ENCODE measurements at regions not wholly inside any gene's neighbourhood (a gene's known extent, or its start where the extent isn't known, plus 50 kb on each side); places are given as distances from the start of the nearest gene placed in this dataset.

- no peak for DNase-seq (ENCODE audit: low spot score)
- no TSS peak for BruUV-seq (replicated peaks)
- POLR2A ChIA-PET (ENCODE audit: low non-redundant PET) = no interaction called here
Measured at GRCh38 chr2:138252587-138252986, 249.0 kb upstream of the SPOPL start.

GRCh38 chr2:138255670-138256069, 245.9 kb upstream of the SPOPL start:
- DNase-seq (ENCODE audit: low spot score) = no peak
- CTCF ChIA-PET = no interaction called here
- no peaks in the 10 kb centered on the region for H3K9me3 ChIP-seq (ENCODE audit: low read depth, low read length, poor library complexity, severe bottlenecking)
- intact Hi-C loops (cut with micrococcal nuclease; ENCODE audit: unreplicated experiment) = no loop called here
- no TSS peak for BruUV-seq (replicated peaks)
- no peaks in the 10 kb centered on the region for H3K4me1 ChIP-seq (ENCODE audit: insufficient read depth, low read length, poor library complexity, severe bottlenecking)
- POLR2A ChIA-PET (ENCODE audit: low non-redundant PET) = no interaction called here
- H3K27me3 ChIP-seq (replicated peaks; ENCODE audit: insufficient read depth, low read depth, low read length, poor library complexity) = no peaks in the 10 kb centered on the region
- no peak overlapping the region for H3K4me3 ChIP-seq (ENCODE audit: low read depth, low read length, poor library complexity, severe bottlenecking)
- TF ChIP-seq CTCF (conservative IDR thresholded peaks at IDR 0.05; ENCODE audit: low read depth, low read length) (no peak), EZH2 (IDR thresholded peaks at IDR 0.05; ENCODE audit: borderline replicate concordance, low read depth, low read length, poor library complexity, severe bottlenecking) (no peak)
- H3K27ac ChIP-seq (ENCODE audit: low read depth, low read length, poor library complexity, severe bottlenecking) = no peak overlapping the region
- H3K36me3 ChIP-seq (ENCODE audit: insufficient read depth, low read length, poor library complexity, severe bottlenecking) = no peaks in the 10 kb centered on the region

More at GRCh38 chr2:138252587-138252986, 249.0 kb upstream of the SPOPL start:
- Histone ChIP-seq H3K36me3 (ENCODE audit: insufficient read depth, low read length, poor library complexity, severe bottlenecking) (no peaks in the 10 kb centered on the region), H3K4me3 (ENCODE audit: low read depth, low read length, poor library complexity, severe bottlenecking) (no peak overlapping the region), H3K27ac (ENCODE audit: low read depth, low read length, poor library complexity, severe bottlenecking) (no peak overlapping the region), H3K27me3 (replicated peaks; ENCODE audit: insufficient read depth, low read depth, low read length, poor library complexity) (no peaks in the 10 kb centered on the region), H3K9me3 (ENCODE audit: low read depth, low read length, poor library complexity, severe bottlenecking) (no peaks in the 10 kb centered on the region), H3K4me1 (ENCODE audit: insufficient read depth, low read length, poor library complexity, severe bottlenecking) (no peaks in the 10 kb centered on the region)
- no peak for TF ChIP-seq EZH2 (IDR thresholded peaks at IDR 0.05; ENCODE audit: borderline replicate concordance, low read depth, low read length, poor library complexity, severe bottlenecking)
- TF ChIP-seq CTCF (conservative IDR thresholded peaks at IDR 0.05; ENCODE audit: low read depth, low read length) = no peak
- CTCF ChIA-PET = no interaction called here
- intact Hi-C loops (cut with micrococcal nuclease; ENCODE audit: unreplicated experiment) = no loop called here

GRCh38 chr2:138267161-138267901, 234.2 kb upstream of the SPOPL start:
- no peaks in the 10 kb centered on the region for H3K9me3 ChIP-seq (ENCODE audit: low read depth, low read length, poor library complexity, severe bottlenecking)
- H3K27me3 ChIP-seq (replicated peaks; ENCODE audit: insufficient read depth, low read depth, low read length, poor library complexity) = no peaks in the 10 kb centered on the region
- H3K4me1 ChIP-seq (ENCODE audit: insufficient read depth, low read length, poor library complexity, severe bottlenecking) = peaks cover 27% of the 10 kb centered on the region
- H3K36me3 ChIP-seq (ENCODE audit: insufficient read depth, low read length, poor library complexity, severe bottlenecking) = no peaks in the 10 kb centered on the region
- peak; percentile 79 for DNase-seq (ENCODE audit: low spot score)
- intact Hi-C loops (cut with micrococcal nuclease; ENCODE audit: unreplicated experiment) = no loop called here
- BruUV-seq (replicated peaks) = no TSS peak
- peak overlapping the region; percentile 13 for H3K4me3 ChIP-seq (ENCODE audit: low read depth, low read length, poor library complexity, severe bottlenecking)
- H3K27ac ChIP-seq (ENCODE audit: low read depth, low read length, poor library complexity, severe bottlenecking) = peak overlapping the region; percentile 63
- ChIA-PET CTCF (no interaction called here), POLR2A (ENCODE audit: low non-redundant PET) (interaction anchor here (0.7 kb wide), 1 partner anchor 1202 kb away, joined by 3 read pairs; no protein-coding TSS in a partner anchor)
- TF ChIP-seq CTCF (conservative IDR thresholded peaks at IDR 0.05; ENCODE audit: low read depth, low read length) (no peak), EZH2 (IDR thresholded peaks at IDR 0.05; ENCODE audit: borderline replicate concordance, low read depth, low read length, poor library complexity, severe bottlenecking) (no peak)
